HepG2 (cell line): ENCODE measurements at regions not wholly inside any gene's neighbourhood (a gene's known extent, or its start where the extent isn't known, plus 50 kb on each side); places are given as distances from the start of the nearest gene placed in this dataset.

Experiments used
- ATAC-seq: fragments of 200-7000 bp; cut with Tn5 transposase; 3 replicates; pipeline ENCODE4 v1.9.1; 2020; ENCODE audit warnings: mild to moderate bottlenecking, moderate library complexity
- BruUV-seq: library from RNA; stranded (reverse); fragments of 400-500 nt; replicated peaks from 2 replicates; lab custom pipeline; 2021; lab: Mats Ljungman, UMichigan
- CTCF ChIA-PET: fragments of 300-600 bp; formaldehyde crosslinking; extraction: SDS; loops from one replicate; lab custom pipeline; 2021; ENCODE audit warnings: low total read pairs, inconsistent platforms, low intra/inter-chr PET ratio; lab: Yijun Ruan, JAX
- POLR2A ChIA-PET: fragments of 350-600 bp; sonication (Branson Sonifier 250); formaldehyde crosslinking; loops from one replicate; lab custom pipeline; 2020; ENCODE audit warnings: antibody characterized with exemption, inconsistent platforms; lab: Yijun Ruan, JAX
- DNase-seq: peaks from one replicate; pipeline ENCODE4 v3.0.0-alpha.2; 2015; ENCODE audit warnings: low spot score
- FAIRE-seq: peaks from 3 replicates; lab custom pipeline; 2011; peaks lifted over from hg19 to GRCh38; lab: Jason Lieb, UNC
- H2AFZ ChIP-seq: one replicate; pipeline ENCODE4 v1.6.1; 2011; ENCODE audit warnings: low read length, inconsistent platforms
- H3K27ac ChIP-seq: fragments of 300-600 bp; 3 replicates; pipeline ENCODE4 v1.8.0; 2011; ENCODE audit warnings: mixed run types, mild to moderate bottlenecking, mixed read lengths, low read length, inconsistent platforms; ENCODE audit not compliant: insufficient read depth; ENCODE audit errors: extremely low read length
- H3K27me3 ChIP-seq, 2 experiments: fragments of 200-600 bp in 1 of 2; 2 replicates in 1 of 2; 3 replicates in 1 of 2; pipeline versions ENCODE4 v1.6.0 to v1.8.0; 2011; ENCODE audit warnings: low read length in 2 of 2, mild to moderate bottlenecking in 2 of 2, moderate library complexity in 2 of 2, inconsistent platforms in 1 of 2; ENCODE audit not compliant: insufficient read depth in 2 of 2, control insufficient read depth in 1 of 2
- H3K36me3 ChIP-seq, 2 experiments: fragments of 200-600 bp in 1 of 2; replicated peaks in 1 of 2; 2 replicates in 1 of 2; 3 replicates in 1 of 2; pipeline versions ENCODE4 v1.5.1 to v1.8.0; 2011; ENCODE audit warnings: low read length in 2 of 2, inconsistent platforms in 1 of 2; ENCODE audit not compliant: insufficient read depth in 2 of 2, control insufficient read depth in 1 of 2
- H3K4me1 ChIP-seq: 2 replicates; pipeline ENCODE4 v1.5.1; 2012; ENCODE audit warnings: low read length, inconsistent platforms; ENCODE audit not compliant: insufficient read depth
- H3K4me2 ChIP-seq: 2 replicates; pipeline ENCODE4 v1.6.0; 2011; ENCODE audit warnings: low read depth, low read length, inconsistent platforms
- H3K4me3 ChIP-seq, 3 experiments: fragments of 200-600 bp in 1 of 3; sonication (generic), shearing (Covaris generic) in 1 of 3; replicated peaks in 1 of 3; 2 replicates each; pipeline ENCODE4 v1.5.1; 2011 to 2016; ENCODE audit warnings: low read length in 3 of 3, inconsistent platforms in 2 of 3, low read depth in 2 of 3, mild to moderate bottlenecking in 2 of 3, control low read depth in 1 of 3, mixed read lengths in 1 of 3; ENCODE audit not compliant: insufficient read depth in 1 of 3
- H3K79me2 ChIP-seq: one replicate; pipeline ENCODE4 v1.6.1; 2011; ENCODE audit warnings: low read length, inconsistent platforms; ENCODE audit not compliant: insufficient read depth
- H3K9ac ChIP-seq: 2 replicates; pipeline ENCODE4 v1.6.0; 2011; ENCODE audit warnings: mild to moderate bottlenecking, low read depth, low read length, inconsistent platforms; ENCODE audit not compliant: insufficient read depth
- H3K9me3 ChIP-seq: 2 replicates; pipeline ENCODE4 v1.5.1; 2012; ENCODE audit warnings: mild to moderate bottlenecking, low read length
- H4K20me1 ChIP-seq: 2 replicates; pipeline ENCODE4 v1.6.0; 2011; ENCODE audit warnings: inconsistent platforms, mild to moderate bottlenecking, low read length, moderate library complexity; ENCODE audit not compliant: insufficient read depth
- ATF7-NPFF ChIP-seq: sonication (generic); formaldehyde crosslinking; IDR thresholded peaks from 2 replicates; pipeline ENCODE4 v1.8.1; 2023; ENCODE audit warnings: mild to moderate bottlenecking, low read depth, missing genetic modification reagents, moderate library complexity
- BRCA1 ChIP-seq: sonication (generic); formaldehyde crosslinking; IDR thresholded peaks from 2 replicates; pipeline ENCODE4 v1.4.0; 2020; ENCODE audit warnings: missing genetic modification reagents
- CCAR2 ChIP-seq: fragments of 200-400 bp; formaldehyde crosslinking; optimal IDR thresholded peaks from 2 replicates; pipeline ENCODE3; 2018; ENCODE audit warnings: low read depth, mild to moderate bottlenecking, low read length, moderate library complexity
- FOSL2 ChIP-seq: sonication (generic); formaldehyde crosslinking; IDR thresholded peaks from 2 replicates; pipeline ENCODE4 v1.4.0; 2020; ENCODE audit warnings: missing genetic modification reagents
- HOXD1 ChIP-seq: sonication (generic); formaldehyde crosslinking; IDR thresholded peaks from 2 replicates; pipeline ENCODE4 v1.5.0; 2020; ENCODE audit warnings: missing genetic modification reagents
- KLF12 ChIP-seq: sonication (generic); formaldehyde crosslinking; IDR thresholded peaks from 2 replicates; pipeline ENCODE4 v1.4.0; 2020; ENCODE audit warnings: missing genetic modification reagents, borderline replicate concordance
- NFRKB ChIP-seq: fragments of 450-650 bp; IDR thresholded peaks from 2 replicates; pipeline ENCODE4 v1.6.1; 2017
- RAD51 ChIP-seq: fragments of 450-650 bp; IDR thresholded peaks from 2 replicates; pipeline ENCODE4 v1.6.1; 2016; ENCODE audit warnings: borderline replicate concordance
- RARA ChIP-seq: IDR thresholded peaks from 2 replicates; pipeline ENCODE4 v1.6.1; 2016; ENCODE audit warnings: missing genetic modification reagents, missing compliant biosample characterization
- ZFP37 ChIP-seq: sonication (generic); formaldehyde crosslinking; IDR thresholded peaks from 2 replicates; pipeline ENCODE4 v1.4.0; 2020; ENCODE audit warnings: missing genetic modification reagents, borderline replicate concordance
- ZNF562 ChIP-seq: sonication (generic); formaldehyde crosslinking; IDR thresholded peaks from 2 replicates; pipeline ENCODE4 v1.8.0; 2022; ENCODE audit warnings: missing genetic modification reagents, borderline replicate concordance
- ZNF567 ChIP-seq: sonication (generic); formaldehyde crosslinking; IDR thresholded peaks from 2 replicates; pipeline ENCODE4 v1.8.1; 2023; ENCODE audit warnings: mild to moderate bottlenecking, missing genetic modification reagents, borderline replicate concordance
- ZNF660 ChIP-seq: sonication (generic); formaldehyde crosslinking; IDR thresholded peaks from 2 replicates; pipeline ENCODE4 v1.5.1; 2020; ENCODE audit warnings: mild to moderate bottlenecking, low read depth, missing genetic modification reagents, borderline replicate concordance
- ZNF773 ChIP-seq: sonication (generic); formaldehyde crosslinking; IDR thresholded peaks from 2 replicates; pipeline ENCODE4 v1.4.0; 2020; ENCODE audit warnings: missing genetic modification reagents, borderline replicate concordance
- WGBS: methylation state at CpG from one replicate; pipeline ENCODE4 v1.1.6; 2017; ENCODE audit warnings: low lambda C conversion rate; 5-methylcytosine and 5-hydroxymethylcytosine counted together
- in situ Hi-C: cut with HindIII; loops from 2 replicates; pipeline ENCODE4 v1.10.0; 2017; ENCODE audit warnings: low pct_unique_long_range_greater_than_20kb; ENCODE audit not compliant: extremely low pct_ligation_motif_present
- intact Hi-C: fragments of 100-400 bp; cut with micrococcal nuclease; formaldehyde crosslinking; loops from one replicate; pipeline ENCODE4 v1.10.0; 2022; ENCODE audit not compliant: unreplicated experiment
- TF ChIP-seq, protein P1 (sequence below): sonication (generic); formaldehyde crosslinking; IDR thresholded peaks from 2 replicates; pipeline ENCODE4 v1.8.0; 2022; ENCODE audit warnings: missing genetic modification reagents, mild to moderate bottlenecking, moderate library complexity, borderline replicate concordance
- TF ChIP-seq, protein P2 (sequence below): sonication (generic); formaldehyde crosslinking; IDR thresholded peaks from 2 replicates; pipeline ENCODE4 v1.4.0; 2020; ENCODE audit warnings: mild to moderate bottlenecking, missing genetic modification reagents
- TF ChIP-seq, protein P3 (sequence below): sonication (generic); formaldehyde crosslinking; IDR thresholded peaks from 2 replicates; pipeline ENCODE4 v1.5.0; 2020; ENCODE audit warnings: missing genetic modification reagents

DNA sequence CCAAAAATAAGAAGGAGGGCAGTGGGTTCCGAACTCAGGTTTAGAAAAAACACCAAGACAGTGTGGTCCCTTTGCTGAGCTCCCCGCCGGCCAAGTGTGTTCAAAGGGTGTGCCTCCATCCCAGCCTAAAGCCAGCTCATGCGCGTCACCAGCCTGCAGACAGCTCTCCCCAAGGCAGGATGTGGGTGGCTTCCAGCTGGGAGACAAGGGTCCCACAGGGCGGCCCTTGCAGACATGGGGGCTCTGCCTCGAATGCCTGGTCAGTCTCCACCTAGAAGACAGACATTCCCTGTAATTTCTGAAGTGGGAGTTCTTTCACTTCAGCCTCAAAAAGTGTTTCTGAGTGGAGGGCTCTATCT lies 135.8 kb upstream of the GPC1 start:
- no peak for FAIRE-seq
- 35% methylated on average over 7 of the region's 7 CpGs for WGBS
- H3K27ac ChIP-seq: no peak overlapping the region
- in situ Hi-C loops: no loop called here
- TF ChIP-seq FOSL2 (no peak), ZNF567 (no peak), HOXD1 (no peak), NFRKB (no peak), ZNF773 (CRISPR knock-in tag) (no peak), ZNF660 (CRISPR knock-in tag) (no peak), ZNF562 (CRISPR knock-in tag) (no peak), BRCA1 (CRISPR knock-in tag) (no peak), ATF7-NPFF (CRISPR knock-in tag) (no peak), RAD51 (no peak), RARA (CRISPR knock-in tag) (no peak), CCAR2 (no peak), KLF12 (no peak), ZFP37 (CRISPR knock-in tag) (no peak)
- TF ChIP-seq, protein P1, sequence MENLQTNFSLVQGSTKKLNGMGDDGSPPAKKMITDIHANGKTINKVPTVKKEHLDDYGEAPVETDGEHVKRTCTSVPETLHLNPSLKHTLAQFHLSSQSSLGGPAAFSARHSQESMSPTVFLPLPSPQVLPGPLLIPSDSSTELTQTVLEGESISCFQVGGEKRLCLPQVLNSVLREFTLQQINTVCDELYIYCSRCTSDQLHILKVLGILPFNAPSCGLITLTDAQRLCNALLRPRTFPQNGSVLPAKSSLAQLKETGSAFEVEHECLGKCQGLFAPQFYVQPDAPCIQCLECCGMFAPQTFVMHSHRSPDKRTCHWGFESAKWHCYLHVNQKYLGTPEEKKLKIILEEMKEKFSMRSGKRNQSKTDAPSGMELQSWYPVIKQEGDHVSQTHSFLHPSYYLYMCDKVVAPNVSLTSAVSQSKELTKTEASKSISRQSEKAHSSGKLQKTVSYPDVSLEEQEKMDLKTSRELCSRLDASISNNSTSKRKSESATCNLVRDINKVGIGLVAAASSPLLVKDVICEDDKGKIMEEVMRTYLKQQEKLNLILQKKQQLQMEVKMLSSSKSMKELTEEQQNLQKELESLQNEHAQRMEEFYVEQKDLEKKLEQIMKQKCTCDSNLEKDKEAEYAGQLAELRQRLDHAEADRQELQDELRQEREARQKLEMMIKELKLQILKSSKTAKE: no peak
- TF ChIP-seq, protein P2, sequence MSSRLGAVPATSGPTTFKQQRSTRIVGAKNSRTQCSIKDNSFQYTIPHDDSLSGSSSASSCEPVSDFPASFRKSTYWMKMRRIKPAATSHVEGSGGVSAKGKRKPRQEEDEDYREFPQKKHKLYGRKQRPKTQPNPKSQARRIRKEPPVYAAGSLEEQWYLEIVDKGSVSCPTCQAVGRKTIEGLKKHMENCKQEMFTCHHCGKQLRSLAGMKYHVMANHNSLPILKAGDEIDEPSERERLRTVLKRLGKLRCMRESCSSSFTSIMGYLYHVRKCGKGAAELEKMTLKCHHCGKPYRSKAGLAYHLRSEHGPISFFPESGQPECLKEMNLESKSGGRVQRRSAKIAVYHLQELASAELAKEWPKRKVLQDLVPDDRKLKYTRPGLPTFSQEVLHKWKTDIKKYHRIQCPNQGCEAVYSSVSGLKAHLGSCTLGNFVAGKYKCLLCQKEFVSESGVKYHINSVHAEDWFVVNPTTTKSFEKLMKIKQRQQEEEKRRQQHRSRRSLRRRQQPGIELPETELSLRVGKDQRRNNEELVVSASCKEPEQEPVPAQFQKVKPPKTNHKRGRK: no peak
- TF ChIP-seq, protein P3, sequence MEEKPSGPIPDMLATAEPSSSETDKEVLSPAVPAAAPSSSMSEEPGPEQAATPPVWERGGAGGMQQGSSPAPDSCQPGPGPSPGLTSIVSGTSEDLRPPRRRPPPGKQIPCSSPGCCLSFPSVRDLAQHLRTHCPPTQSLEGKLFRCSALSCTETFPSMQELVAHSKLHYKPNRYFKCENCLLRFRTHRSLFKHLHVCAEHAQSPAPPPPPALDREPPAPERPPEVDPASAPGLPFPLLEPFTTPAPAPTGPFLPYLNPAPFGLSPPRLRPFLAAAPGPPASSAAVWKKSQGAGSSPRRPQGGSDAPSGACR (CRISPR knock-in tag): no peak
- TF ChIP-seq, all 625 proteins: peak for 0
- Histone ChIP-seq H3K36me3 (no peaks in the 10 kb centered on the region), H2AFZ (no peak overlapping the region), H3K4me1 (no peaks in the 10 kb centered on the region), H3K9me3 (no peaks in the 10 kb centered on the region), H4K20me1 (peaks cover 6% of the 10 kb centered on the region; the same call in 1 of the 2 replicates), H3K27me3 (peaks cover 26 to 90% of the 10 kb centered on the region in 2 experiments), H3K9ac (no peak overlapping the region), H3K79me2 (no peaks in the 10 kb centered on the region), H3K4me3 (no peak overlapping the region), H3K4me2 (no peak overlapping the region)
- no peak for ATAC-seq
- BruUV-seq: no TSS peak
- intact Hi-C loops: no loop called here
- no peak for DNase-seq
- ChIA-PET CTCF (no interaction called here), POLR2A (no interaction called here)
